Thyroid gland (tissue), 4 donors: ENCODE measurements at regions not wholly inside any gene's neighbourhood (a gene's known extent, or its start where the extent isn't known, plus 50 kb on each side); places are given as distances from the start of the nearest gene placed in this dataset.

Source experiments
- POLR2A ChIP-seq, 2 donors: fragments of 450-650 bp; IDR thresholded peaks; one replicate each; pipeline ENCODE4 v1.6.1; 2017; ENCODE audit warnings: antibody characterized with exemption in 2 of 2, mild to moderate bottlenecking in 2 of 2, moderate library complexity in 1 of 2
- TF ChIP-seq, protein P1 (sequence below), 6 experiments: fragments of 200-600 bp in 3 of 6; fragments of 450-650 bp in 3 of 6; sonication (generic) in 3 of 6; IDR thresholded peaks; one replicate each; pipeline ENCODE4 v1.5.1; 2016 to 2019; ENCODE audit warnings: antibody characterized with exemption in 6 of 6, mild to moderate bottlenecking in 2 of 6, inconsistent platforms in 1 of 6, moderate library complexity in 1 of 6

DNA sequence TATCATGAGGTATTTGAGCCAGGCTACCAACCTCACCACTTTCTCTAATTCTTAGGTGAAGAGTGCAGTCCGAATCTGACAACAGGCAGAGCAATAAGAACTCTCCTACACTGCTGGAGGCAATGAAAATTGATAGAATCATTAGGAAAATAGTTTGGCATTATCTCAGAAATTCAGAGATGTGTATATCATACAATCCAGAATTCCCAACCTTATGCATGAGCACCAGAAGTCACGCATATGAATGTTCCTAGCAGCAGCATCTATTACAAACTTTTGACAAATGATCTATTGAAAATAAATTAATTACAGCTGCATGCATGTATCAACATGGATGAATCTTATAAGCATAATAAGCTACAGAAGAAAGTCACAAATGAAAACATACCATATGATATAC lies 176.9 kb upstream of the CAMK1G start:
- TF ChIP-seq, protein P1, sequence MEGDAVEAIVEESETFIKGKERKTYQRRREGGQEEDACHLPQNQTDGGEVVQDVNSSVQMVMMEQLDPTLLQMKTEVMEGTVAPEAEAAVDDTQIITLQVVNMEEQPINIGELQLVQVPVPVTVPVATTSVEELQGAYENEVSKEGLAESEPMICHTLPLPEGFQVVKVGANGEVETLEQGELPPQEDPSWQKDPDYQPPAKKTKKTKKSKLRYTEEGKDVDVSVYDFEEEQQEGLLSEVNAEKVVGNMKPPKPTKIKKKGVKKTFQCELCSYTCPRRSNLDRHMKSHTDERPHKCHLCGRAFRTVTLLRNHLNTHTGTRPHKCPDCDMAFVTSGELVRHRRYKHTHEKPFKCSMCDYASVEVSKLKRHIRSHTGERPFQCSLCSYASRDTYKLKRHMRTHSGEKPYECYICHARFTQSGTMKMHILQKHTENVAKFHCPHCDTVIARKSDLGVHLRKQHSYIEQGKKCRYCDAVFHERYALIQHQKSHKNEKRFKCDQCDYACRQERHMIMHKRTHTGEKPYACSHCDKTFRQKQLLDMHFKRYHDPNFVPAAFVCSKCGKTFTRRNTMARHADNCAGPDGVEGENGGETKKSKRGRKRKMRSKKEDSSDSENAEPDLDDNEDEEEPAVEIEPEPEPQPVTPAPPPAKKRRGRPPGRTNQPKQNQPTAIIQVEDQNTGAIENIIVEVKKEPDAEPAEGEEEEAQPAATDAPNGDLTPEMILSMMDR (IDR thresholded peaks at IDR 0.05) = no peak
- no peak for TF ChIP-seq POLR2A (IDR thresholded peaks at IDR 0.05)
